ENCODE measurements at regions not wholly inside any gene's neighbourhood (a gene's known extent, or its start where the extent isn't known, plus 50 kb on each side); places are given as distances from the start of the nearest gene placed in this dataset.

GRCh38 chr5:39523821-39524220 lies 99.0 kb upstream of the DAB2 start:
- DNase-seq: no peak

- DNase-seq: no peak
These were observed 97.3 kb upstream of the DAB2 start for GRCh38 chr5:39521940-39522590.

GRCh38 chr5:39521098-39521860 lies 96.5 kb upstream of the DAB2 start:
- DNase-seq: no peak

GRCh38 chr5:39520232-39520572 lies 95.4 kb upstream of the DAB2 start:
- DNase-seq: no peak

- DNase-seq: no peak
These were observed 94.9 kb upstream of the DAB2 start for GRCh38 chr5:39519566-39520231.

GRCh38 chr5:39519079-39519478 lies 94.3 kb upstream of the DAB2 start:
- no peak for DNase-seq

- no peak for DNase-seq
These were observed 93.7 kb upstream of the DAB2 start for GRCh38 chr5:39518516-39518915.

GRCh38 chr5:39517800-39518199 lies 93.0 kb upstream of the DAB2 start:
- DNase-seq: no peak

GRCh38 chr5:39515881-39516280 lies 91.1 kb upstream of the DAB2 start:
- no peak for DNase-seq

- no peak for DNase-seq
These were observed 88.5 kb upstream of the DAB2 start for GRCh38 chr5:39513236-39513635.

GRCh38 chr5:39506211-39506610 lies 81.4 kb upstream of the DAB2 start:
- no peak for DNase-seq

- DNase-seq: no peak
These were observed 81.0 kb upstream of the DAB2 start for GRCh38 chr5:39505791-39506190.

GRCh38 chr5:39505363-39505762 lies 80.6 kb upstream of the DAB2 start:
- no peak for DNase-seq

- DNase-seq: no peak
These were observed 78.4 kb upstream of the DAB2 start for GRCh38 chr5:39503155-39503554.

- DNase-seq: no peak
These were observed 77.9 kb upstream of the DAB2 start for GRCh38 chr5:39502704-39503103.

GRCh38 chr5:39501397-39501796 lies 76.6 kb upstream of the DAB2 start:
- DNase-seq: no peak

GRCh38 chr5:39500551-39501175 lies 75.9 kb upstream of the DAB2 start:
- no peak for DNase-seq

- no peak for DNase-seq
These were observed 73.6 kb upstream of the DAB2 start for GRCh38 chr5:39498278-39498952.

- no peak for DNase-seq
These were observed 72.5 kb upstream of the DAB2 start for GRCh38 chr5:39497322-39497721.

GRCh38 chr5:39495227-39495626 lies 70.4 kb upstream of the DAB2 start:
- DNase-seq: no peak

- no peak for DNase-seq
These were observed 69.8 kb upstream of the DAB2 start for GRCh38 chr5:39494534-39494933.

GRCh38 chr5:39494107-39494510 lies 69.3 kb upstream of the DAB2 start:
- no peak for DNase-seq

- DNase-seq: no peak
These were observed 66.4 kb upstream of the DAB2 start for GRCh38 chr5:39491210-39491609.

Data from stimulated activated CD4-positive, alpha-beta T cell treated with anti-CD3 and anti-CD28 coated beads, Interleukin-4, amount 100 ng/mL, for 4 hours (primary cell).